K562 (cell line): ENCODE measurements at regions not wholly inside any gene's neighbourhood (a gene's known extent, or its start where the extent isn't known, plus 50 kb on each side); places are given as distances from the start of the nearest gene placed in this dataset.

ENCODE experiments used
- ARHGAP35 ChIP-seq: fragments of 450-650 bp; IDR thresholded peaks from 2 replicates; pipeline ENCODE4 v1.6.1; 2018; ENCODE audit not compliant: partially characterized antibody
- CEBPB ChIP-seq: fragments of 450-650 bp; IDR thresholded peaks from 2 replicates; pipeline ENCODE4 v1.6.1; 2016; ENCODE audit warnings: missing genetic modification characterization, missing compliant biosample characterization
- MYC ChIP-seq, 2 experiments: fragments of 250-450 bp in 1 of 2; sonication (Bioruptor Pico) in 1 of 2; IDR thresholded peaks; 2 replicates each; pipeline versions ENCODE4 v1.5.1 to v1.6.1; 2012 to 2021; ENCODE audit warnings: low read depth in 2 of 2, borderline replicate concordance in 1 of 2, improper control_type of control experiment in 1 of 2, low read length in 1 of 2, mild to moderate bottlenecking in 1 of 2, moderate library complexity in 1 of 2
- RBBP5 ChIP-seq: fragments of 200-600 bp; sonication (generic); IDR thresholded peaks from 2 replicates; pipeline ENCODE4 v1.6.1; 2012; ENCODE audit warnings: borderline replicate concordance, mild to moderate bottlenecking, low read length, control low read depth, inconsistent platforms; ENCODE audit not compliant: insufficient read depth, poor library complexity, severe bottlenecking
- SAP30 ChIP-seq: fragments of 200-600 bp; sonication (generic); IDR thresholded peaks from 2 replicates; pipeline ENCODE4 v1.6.1; 2012; ENCODE audit warnings: borderline replicate concordance, low read depth, mild to moderate bottlenecking, moderate library complexity, low read length, control low read depth, inconsistent platforms; ENCODE audit not compliant: insufficient read depth, poor library complexity, severe bottlenecking
- SIX5 ChIP-seq, 2 experiments: IDR thresholded peaks; 2 replicates each; pipeline ENCODE4 v1.6.1; 2011; ENCODE audit warnings: low read length in 2 of 2, borderline replicate concordance in 1 of 2, low read depth in 1 of 2, mild to moderate bottlenecking in 1 of 2, moderate library complexity in 1 of 2; ENCODE audit not compliant: insufficient read depth in 1 of 2
- SRSF9 ChIP-seq: fragments of 200-400 bp; formaldehyde crosslinking; IDR thresholded peaks from 2 replicates; pipeline ENCODE4 v1.6.1; 2017; ENCODE audit warnings: low read depth, low read length, borderline replicate concordance
- TEAD4 ChIP-seq, 2 experiments: sonication (generic) in 1 of 2; formaldehyde crosslinking in 1 of 2; IDR thresholded peaks; 2 replicates each; pipeline versions ENCODE4 v1.6.1 to v1.8.0; 2012 to 2022; ENCODE audit warnings: borderline replicate concordance in 1 of 2, inconsistent platforms in 1 of 2, low read length in 1 of 2, mild to moderate bottlenecking in 1 of 2, missing genetic modification reagents in 1 of 2
- ZEB2 ChIP-seq: fragments of 450-650 bp; IDR thresholded peaks from 2 replicates; pipeline ENCODE4 v1.6.1; 2016
- ZNF197 ChIP-seq: fragments of 200-800 bp; sonication (Bioruptor generic); IDR thresholded peaks from 2 replicates; pipeline ENCODE4 v1.6.1; 2016; ENCODE audit warnings: low read depth, missing genetic modification characterization, missing compliant biosample characterization
- ZNF584 ChIP-seq: fragments of 200-800 bp; sonication (Bioruptor generic); IDR thresholded peaks from 2 replicates; pipeline ENCODE4 v1.6.1; 2016; ENCODE audit warnings: low read depth, mild to moderate bottlenecking, missing genetic modification characterization, missing compliant biosample characterization
- TF ChIP-seq, protein P1 (sequence below): fragments of 250-450 bp; sonication (Bioruptor Pico); IDR thresholded peaks from 2 replicates; pipeline ENCODE4 v1.8.0; 2022; ENCODE audit warnings: moderate library complexity, mild to moderate bottlenecking, inconsistent platforms

DNA sequence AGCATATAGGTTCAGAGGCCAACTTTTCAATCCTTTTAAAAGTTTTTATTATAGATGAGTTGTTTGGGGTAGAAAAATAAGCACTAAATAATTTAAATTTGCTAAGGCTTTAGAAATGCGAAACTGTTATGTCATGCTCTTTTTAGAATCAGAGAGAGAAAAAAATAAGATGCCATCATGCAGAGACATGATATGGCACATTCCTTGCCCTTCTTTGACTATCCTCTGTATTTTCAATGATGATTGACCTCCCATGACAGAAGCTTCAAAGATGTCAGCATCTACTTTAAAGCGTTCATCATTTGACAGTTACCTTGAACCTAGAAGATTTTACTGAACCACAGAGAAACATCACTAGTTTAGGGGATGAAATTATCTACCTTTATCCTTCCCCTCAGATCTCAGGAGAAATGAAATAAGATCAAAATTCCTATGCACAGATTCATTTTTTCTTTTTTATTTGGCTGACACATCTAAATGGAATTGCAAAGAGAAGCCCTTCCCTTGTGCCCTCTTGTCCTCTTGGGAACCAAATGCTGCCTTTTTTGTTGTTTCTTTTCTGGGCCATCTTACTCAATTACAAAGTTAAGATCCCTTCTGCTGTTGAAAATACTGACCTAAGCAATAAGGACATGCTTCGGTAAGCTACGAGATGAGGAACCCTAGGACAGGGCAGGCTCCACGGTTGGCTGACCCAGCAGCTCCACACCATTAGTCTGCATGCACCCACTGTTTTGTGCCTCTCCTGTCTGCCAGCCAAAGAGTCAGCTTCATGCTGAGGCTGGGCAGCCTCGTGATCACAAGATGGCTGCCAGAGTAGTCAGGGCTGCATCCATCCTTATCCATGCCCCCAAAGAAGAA is 289.7 kb upstream of the TPM1 start (continued):
- TF ChIP-seq, protein P1, sequence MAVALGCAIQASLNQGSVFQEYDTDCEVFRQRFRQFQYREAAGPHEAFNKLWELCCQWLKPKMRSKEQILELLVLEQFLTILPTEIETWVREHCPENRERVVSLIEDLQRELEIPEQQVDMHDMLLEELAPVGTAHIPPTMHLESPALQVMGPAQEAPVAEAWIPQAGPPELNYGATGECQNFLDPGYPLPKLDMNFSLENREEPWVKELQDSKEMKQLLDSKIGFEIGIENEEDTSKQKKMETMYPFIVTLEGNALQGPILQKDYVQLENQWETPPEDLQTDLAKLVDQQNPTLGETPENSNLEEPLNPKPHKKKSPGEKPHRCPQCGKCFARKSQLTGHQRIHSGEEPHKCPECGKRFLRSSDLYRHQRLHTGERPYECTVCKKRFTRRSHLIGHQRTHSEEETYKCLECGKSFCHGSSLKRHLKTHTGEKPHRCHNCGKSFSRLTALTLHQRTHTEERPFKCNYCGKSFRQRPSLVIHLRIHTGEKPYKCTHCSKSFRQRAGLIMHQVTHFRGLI (CRISPR knock-in tag), result no peak
- no peak for TF ChIP-seq ZEB2
- no peak for TF ChIP-seq CEBPB
- no peak for TF ChIP-seq SRSF9
- no peak for TF ChIP-seq RBBP5
- no peak for TF ChIP-seq MYC (IDR thresholded peaks at IDR 0.05; ENCODE audit: low read depth, low read length)
- no peak for TF ChIP-seq MYC (CRISPR knock-in tag; IDR thresholded peaks at IDR 0.05; ENCODE audit: borderline replicate concordance, low read depth)
- no peak for TF ChIP-seq ZNF197 (CRISPR knock-in tag)
- TF ChIP-seq ZNF584, result no peak
- no peak for TF ChIP-seq SAP30
- no peak for TF ChIP-seq ARHGAP35
- TF ChIP-seq SIX5 (IDR thresholded peaks at IDR 0.05; ENCODE audit: borderline replicate concordance in 1 of 2, insufficient read depth in 1 of 2, low read depth in 1 of 2, low read length in 2 of 2), result no peak
- TF ChIP-seq TEAD4 (IDR thresholded peaks at IDR 0.05; ENCODE audit: low read length), result no peak
- TF ChIP-seq TEAD4 (CRISPR knock-in tag; IDR thresholded peaks at IDR 0.05; ENCODE audit: borderline replicate concordance), result no peak
